ENCODE measurements at regions not wholly inside any gene's neighbourhood (a gene's known extent, or its start where the extent isn't known, plus 50 kb on each side); places are given as distances from the start of the nearest gene placed in this dataset.

DNA sequence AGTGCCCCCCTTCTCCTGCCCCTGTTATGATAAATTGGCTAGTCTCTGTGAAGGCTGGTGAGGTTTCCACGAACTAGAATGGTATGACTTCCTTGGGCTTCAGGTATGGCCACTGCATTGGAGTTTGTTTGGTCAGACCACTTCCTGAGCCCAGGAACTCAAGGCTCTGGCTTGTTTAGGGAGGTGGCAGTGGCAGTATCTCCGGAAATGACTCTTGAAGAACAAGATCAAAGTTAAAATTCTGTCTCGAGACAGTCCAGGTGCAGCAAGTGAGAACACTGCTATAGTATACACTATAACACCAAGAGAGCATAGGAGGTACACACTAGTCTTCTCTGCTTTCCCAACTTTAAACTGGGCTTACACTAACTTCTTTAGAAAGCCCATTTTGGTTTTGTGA lies 309.1 kb downstream of the KLF12 start:
- no peak for TF ChIP-seq CTCF (IDR thresholded peaks at IDR 0.05; ENCODE audit: unreplicated experiment in 3 of 3)
- Mint-ChIP-seq H3K27me3 (ENCODE audit: low read depth) (no peaks in the 10 kb centered on the region), H3K27ac (no peak overlapping the region), H3K4me3 (no peak overlapping the region), H3K9me3 (no peaks in the 10 kb centered on the region), H3K36me3 (ENCODE audit: low read depth) (peaks cover 23% of the 10 kb centered on the region), H3K4me1 (peaks cover 3% of the 10 kb centered on the region)

DNA sequence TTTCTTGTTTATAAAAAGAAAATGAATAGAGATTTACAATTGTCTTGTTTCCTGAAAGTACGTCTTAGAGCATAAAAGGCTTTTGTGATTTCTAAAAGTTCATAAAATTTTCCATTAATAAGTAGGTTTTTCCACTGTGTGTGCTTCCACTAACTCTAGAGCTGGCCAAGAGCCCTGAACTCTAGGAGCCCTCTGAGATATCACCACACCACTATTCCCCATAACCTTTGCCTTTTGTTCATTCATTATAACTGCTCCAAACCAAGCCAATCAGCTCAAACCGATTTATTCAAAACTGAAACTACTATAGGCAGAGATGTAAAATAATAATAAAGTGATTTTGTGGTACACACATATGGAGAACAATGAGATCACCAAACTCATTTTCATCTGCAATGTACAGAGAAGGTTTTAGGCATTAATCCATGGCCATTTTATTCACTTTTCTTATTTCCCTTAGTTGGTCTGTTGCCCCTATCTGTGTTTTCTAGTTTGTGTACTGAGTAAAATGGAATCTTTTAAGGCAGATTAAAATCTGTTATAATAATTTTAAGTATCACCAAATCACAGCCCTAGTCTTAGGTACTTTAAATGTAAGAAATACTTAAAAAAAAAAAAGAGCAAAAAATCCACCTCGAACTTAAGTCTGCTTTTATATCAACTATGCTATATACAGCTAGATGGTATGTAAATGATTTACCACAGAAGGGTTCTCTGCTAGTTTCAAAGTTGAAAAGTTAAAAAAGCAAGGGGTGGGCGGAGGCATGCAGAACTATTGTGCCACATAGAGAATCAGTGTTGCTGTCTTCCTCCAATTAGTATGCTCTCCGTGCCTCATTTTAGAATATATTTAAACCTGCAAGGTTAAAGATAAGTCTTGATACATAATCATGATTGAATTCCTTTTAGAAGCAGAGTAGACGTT lies 311.3 kb downstream of the KLF12 start:
- no peaks in the 10 kb centered on the region for H3K27me3 Mint-ChIP-seq (ENCODE audit: low read depth)
- no peaks in the 10 kb centered on the region for H3K9me3 Mint-ChIP-seq
- no peaks in the 10 kb centered on the region for H3K4me1 Mint-ChIP-seq
- H3K36me3 Mint-ChIP-seq (ENCODE audit: low read depth), result peaks cover 33% of the 10 kb centered on the region
- peak overlapping the region in 1 of 3 experiments; percentile 20 for H3K27ac Mint-ChIP-seq
- no peak for TF ChIP-seq CTCF (IDR thresholded peaks at IDR 0.05; ENCODE audit: unreplicated experiment in 3 of 3)
- H3K4me3 Mint-ChIP-seq, result no peak overlapping the region

DNA sequence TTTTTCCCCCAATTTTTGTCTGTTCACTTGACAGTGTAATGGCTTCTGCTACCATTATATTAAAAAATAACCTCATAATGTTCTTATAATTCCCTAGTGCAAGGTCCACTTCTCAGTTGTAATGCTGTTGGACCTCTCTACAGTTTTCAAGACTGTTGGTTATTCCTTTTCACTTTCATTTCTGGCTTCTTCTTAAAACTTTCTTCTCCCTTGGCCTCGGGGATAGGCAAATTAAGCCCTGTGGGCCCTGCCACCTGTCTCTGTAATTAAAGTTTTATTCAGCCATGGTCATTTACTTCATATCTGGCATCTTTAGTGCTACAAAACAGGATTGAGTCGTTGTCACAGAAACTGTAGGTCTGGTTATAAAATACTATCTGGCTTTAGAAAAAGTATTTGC lies 313.5 kb downstream of the KLF12 start:
- Mint-ChIP-seq H3K36me3 (ENCODE audit: low read depth) (peaks cover 30% of the 10 kb centered on the region), H3K4me1 (no peaks in the 10 kb centered on the region), H3K9me3 (no peaks in the 10 kb centered on the region), H3K27ac (no peak overlapping the region), H3K27me3 (ENCODE audit: low read depth) (no peaks in the 10 kb centered on the region), H3K4me3 (no peak overlapping the region)
- no peak for TF ChIP-seq CTCF (IDR thresholded peaks at IDR 0.05; ENCODE audit: unreplicated experiment in 3 of 3)

GRCh38 chr13:73820285-73820684 lies 313.9 kb downstream of the KLF12 start:
- no peaks in the 10 kb centered on the region for H3K27me3 Mint-ChIP-seq (ENCODE audit: low read depth)
- no peaks in the 10 kb centered on the region for H3K9me3 Mint-ChIP-seq
- no peak overlapping the region for H3K4me3 Mint-ChIP-seq
- no peaks in the 10 kb centered on the region for H3K4me1 Mint-ChIP-seq
- no peak for TF ChIP-seq CTCF (IDR thresholded peaks at IDR 0.05; ENCODE audit: unreplicated experiment in 3 of 3)
- no peak overlapping the region for H3K27ac Mint-ChIP-seq
- peaks cover 29% of the 10 kb centered on the region for H3K36me3 Mint-ChIP-seq (ENCODE audit: low read depth)

- no peak overlapping the region for H3K4me3 Mint-ChIP-seq
- no peak for TF ChIP-seq CTCF (IDR thresholded peaks at IDR 0.05; ENCODE audit: unreplicated experiment in 3 of 3)
- peaks cover 25% of the 10 kb centered on the region for H3K36me3 Mint-ChIP-seq (ENCODE audit: low read depth)
- H3K27me3 Mint-ChIP-seq (ENCODE audit: low read depth), result no peaks in the 10 kb centered on the region
- no peaks in the 10 kb centered on the region for H3K9me3 Mint-ChIP-seq
- H3K27ac Mint-ChIP-seq, result no peak overlapping the region
- no peaks in the 10 kb centered on the region for H3K4me1 Mint-ChIP-seq
Measured at GRCh38 chr13:73819711-73820110, 314.5 kb downstream of the KLF12 start.

GRCh38 chr13:73816702-73817101 lies 317.5 kb downstream of the KLF12 start:
- peaks cover 35% of the 10 kb centered on the region for H3K36me3 Mint-ChIP-seq (ENCODE audit: low read depth)

More at GRCh38 chr13:73816702-73817101, 317.5 kb downstream of the KLF12 start:
- H3K27ac Mint-ChIP-seq, result no peak overlapping the region
- TF ChIP-seq CTCF (IDR thresholded peaks at IDR 0.05; ENCODE audit: unreplicated experiment in 3 of 3), result no peak
- H3K4me3 Mint-ChIP-seq, result no peak overlapping the region
- no peaks in the 10 kb centered on the region for H3K27me3 Mint-ChIP-seq (ENCODE audit: low read depth)
- no peaks in the 10 kb centered on the region for H3K4me1 Mint-ChIP-seq
- H3K9me3 Mint-ChIP-seq, result no peaks in the 10 kb centered on the region

All from nephron (organoid).